B cell (primary cell): ENCODE measurements at regions not wholly inside any gene's neighbourhood (a gene's known extent, or its start where the extent isn't known, plus 50 kb on each side); places are given as distances from the start of the nearest gene placed in this dataset.

Source experiments
- ATAC-seq: fragments of 200-7000 bp; cut with Tn5 transposase; one replicate; pipeline ENCODE4 v1.10.0; 2021; ENCODE audit warnings: low read depth, mild to moderate bottlenecking, moderate number of reproducible peaks, moderate library complexity
- CTCF ChIA-PET: fragments of 350-600 bp; sonication (Branson Sonifier 250); formaldehyde crosslinking; loops from one replicate; lab custom pipeline; 2021; ENCODE audit warnings: antibody characterized with exemption, inconsistent platforms; lab: Charles Lee
- POLR2A ChIA-PET: fragments of 350-600 bp; sonication (Branson Sonifier 250); formaldehyde crosslinking; loops from one replicate; lab custom pipeline; 2021; ENCODE audit warnings: antibody characterized with exemption; lab: Charles Lee
- DNase-seq: peaks from one replicate; pipeline ENCODE4 v3.0.0; 2013
- H2AFZ ChIP-seq: 2 replicates; pipeline ENCODE4 v1.6.1; 2012; ENCODE audit warnings: mild to moderate bottlenecking, low read depth, low read length; ENCODE audit not compliant: insufficient read depth, poor library complexity, severe bottlenecking
- H3K27ac ChIP-seq, 2 donors: 1 replicate in 1 of 2; 2 replicates in 1 of 2; pipeline ENCODE4 v1.5.1; 2012 to 2013; ENCODE audit warnings: low read length in 2 of 2, mild to moderate bottlenecking in 2 of 2, moderate library complexity in 1 of 2
- H3K27me3 ChIP-seq, 4 experiments: fragments of 200-600 bp in 1 of 4; sonication (generic) in 1 of 4; replicated peaks in 1 of 4; 1 replicate in 2 of 4; 2 replicates in 2 of 4; pipeline versions ENCODE4 v1.6.1 to v1.7.0; 2013 to 2016; ENCODE audit warnings: low read length in 3 of 4, mild to moderate bottlenecking in 2 of 4, mixed read lengths in 1 of 4, moderate library complexity in 1 of 4; ENCODE audit not compliant: insufficient read depth in 4 of 4, control insufficient read depth in 3 of 4; ENCODE audit errors: control extremely low read depth in 1 of 4
- H3K36me3 ChIP-seq, 2 experiments: replicated peaks in 1 of 2; 1 replicate in 1 of 2; 2 replicates in 1 of 2; pipeline versions ENCODE4 v1.6.1 to v1.7.1; 2013; ENCODE audit warnings: low read length in 1 of 2; ENCODE audit not compliant: insufficient read depth in 2 of 2, control insufficient read depth in 1 of 2; ENCODE audit errors: control extremely low read depth in 1 of 2, extremely low read depth in 1 of 2
- H3K4me1 ChIP-seq, 2 donors: fragments of 200-600 bp in 1 of 2; sonication (generic) in 1 of 2; 1 replicate in 1 of 2; 2 replicates in 1 of 2; pipeline versions ENCODE4 v1.5.1 to v1.6.1; 2013 to 2017; ENCODE audit warnings: low read length in 2 of 2; ENCODE audit not compliant: control insufficient read depth in 2 of 2, insufficient read depth in 2 of 2
- H3K4me2 ChIP-seq: replicated peaks from 2 replicates; pipeline ENCODE3; 2012; ENCODE audit warnings: mild to moderate bottlenecking, low read depth, low read length; ENCODE audit not compliant: poor library complexity, severe bottlenecking
- H3K4me3 ChIP-seq, 5 experiments: fragments of 200-600 bp in 1 of 5; sonication (generic) in 1 of 5; 1 replicate in 3 of 5; 2 replicates in 2 of 5; pipeline versions ENCODE4 v1.5.1 to v1.7.0; 2011 to 2016; ENCODE audit warnings: low read length in 4 of 5, mild to moderate bottlenecking in 4 of 5, low read depth in 2 of 5, control low read depth in 1 of 5, moderate library complexity in 1 of 5; ENCODE audit not compliant: insufficient read depth in 1 of 5; ENCODE audit errors: control extremely low read depth in 1 of 5, extremely low read depth in 1 of 5
- H3K79me2 ChIP-seq: fragments of 200-600 bp; sonication (generic); one replicate; pipeline ENCODE4 v1.6.0; 2016; ENCODE audit warnings: low read length; ENCODE audit not compliant: control insufficient read depth, insufficient read depth
- H3K9ac ChIP-seq: fragments of 200-600 bp; sonication (generic); 2 replicates; pipeline ENCODE4 v1.6.1; 2017; ENCODE audit warnings: mild to moderate bottlenecking, low read length, moderate library complexity
- H3K9me3 ChIP-seq, 3 donors: one replicate each; pipeline versions ENCODE4 v1.6.1 to v1.7.1; 2013; ENCODE audit warnings: low read length in 2 of 3; ENCODE audit not compliant: control insufficient read depth in 2 of 3, insufficient read depth in 1 of 3; ENCODE audit errors: control extremely low read depth in 1 of 3
- H4K20me1 ChIP-seq: 2 replicates; pipeline ENCODE4 v1.6.0; 2012; ENCODE audit warnings: mild to moderate bottlenecking, low read length; ENCODE audit not compliant: insufficient read depth, control insufficient read depth, poor library complexity, severe bottlenecking
- H3K27ac Mint-ChIP-seq: one replicate; pipeline ENCODE4 v1.8.0; 2021; ENCODE audit warnings: mixed read lengths
- H3K27me3 Mint-ChIP-seq: one replicate; pipeline ENCODE4 v1.8.0; 2021; ENCODE audit warnings: mixed read lengths
- H3K4me1 Mint-ChIP-seq: one replicate; pipeline ENCODE4 v1.8.0; 2021; ENCODE audit warnings: mixed read lengths
- H3K4me3 Mint-ChIP-seq: one replicate; pipeline ENCODE4 v1.8.0; 2021; ENCODE audit warnings: mixed read lengths
- H3K9me3 Mint-ChIP-seq: one replicate; pipeline ENCODE4 v1.8.0; 2022; ENCODE audit warnings: mixed read lengths; ENCODE audit not compliant: insufficient read depth
- CTCF ChIP-seq: fragments of 200-600 bp; IDR thresholded peaks from one replicate; pipeline ENCODE4 v1.8.0; 2022; ENCODE audit warnings: antibody characterized with exemption, mild to moderate bottlenecking
- EZH2 ChIP-seq: IDR thresholded peaks from 2 replicates; pipeline ENCODE4 v1.6.1; 2012; ENCODE audit warnings: borderline replicate concordance, low read depth, mild to moderate bottlenecking, moderate library complexity, low read length; ENCODE audit not compliant: insufficient read depth, poor library complexity, severe bottlenecking
- WGBS: methylation state at CpG from one replicate; pipeline ENCODE4 v1.1.5; 2013; ENCODE audit warnings: missing lambda C conversion rate; ENCODE audit not compliant: insufficient coverage; 5-methylcytosine and 5-hydroxymethylcytosine counted together
- intact Hi-C: fragments of 100-400 bp; cut with micrococcal nuclease; formaldehyde crosslinking; loops from one replicate; pipeline ENCODE4 v1.10.0; 2022

GRCh38 chr5:25754895-25755294, 1110.1 kb upstream of the CDH10 start:
- intact Hi-C loops = no loop called here
- Histone ChIP-seq H4K20me1 (no peaks in the 10 kb centered on the region), H3K36me3 (no peaks in the 10 kb centered on the region), H3K4me1 (no peaks in the 10 kb centered on the region), H3K79me2 (no peaks in the 10 kb centered on the region), H3K4me2 (no peak overlapping the region), H3K27ac (no peak overlapping the region), H2AFZ (no peak overlapping the region), H3K27me3 (no peaks in the 10 kb centered on the region), H3K4me3 (no peak overlapping the region), H3K9me3 (peaks cover 0 to 9% (median 0%) of the 10 kb centered on the region in 3 donors), H3K9ac (no peak overlapping the region)
- no peaks in the 10 kb centered on the region for H3K27me3 Mint-ChIP-seq
- TF ChIP-seq EZH2 = no peak
- TF ChIP-seq CTCF = no peak
- H3K9me3 Mint-ChIP-seq = peaks cover 8% of the 10 kb centered on the region
- ChIA-PET CTCF (no interaction called here), POLR2A (no interaction called here)
- H3K27ac Mint-ChIP-seq = no peak overlapping the region
- H3K4me3 Mint-ChIP-seq = no peak overlapping the region
- DNase-seq (no peak), ATAC-seq (no peak)
- H3K4me1 Mint-ChIP-seq = no peaks in the 10 kb centered on the region
- WGBS = 57% methylated on average over 2 of the region's 3 CpGs

- Histone ChIP-seq H3K9me3 (peaks cover 0 to 3% (median 0%) of the 10 kb centered on the region in 3 donors), H3K9ac (no peak overlapping the region), H3K4me3 (no peak overlapping the region), H3K4me1 (no peaks in the 10 kb centered on the region), H3K4me2 (no peak overlapping the region), H4K20me1 (no peaks in the 10 kb centered on the region), H3K36me3 (no peaks in the 10 kb centered on the region), H3K27ac (no peak overlapping the region), H3K79me2 (no peaks in the 10 kb centered on the region), H2AFZ (no peak overlapping the region), H3K27me3 (no peaks in the 10 kb centered on the region)
- H3K4me3 Mint-ChIP-seq = no peak overlapping the region
- no peaks in the 10 kb centered on the region for H3K4me1 Mint-ChIP-seq
- no peak overlapping the region for H3K27ac Mint-ChIP-seq
- ChIA-PET CTCF (no interaction called here), POLR2A (no interaction called here)
- no peak for TF ChIP-seq EZH2
- TF ChIP-seq CTCF = no peak
- intact Hi-C loops = no loop called here
- DNase-seq (no peak), ATAC-seq (no peak)
- 100% methylated on average over 1 of the region's 4 CpGs for WGBS
- H3K9me3 Mint-ChIP-seq = peaks cover 7% of the 10 kb centered on the region
- no peaks in the 10 kb centered on the region for H3K27me3 Mint-ChIP-seq
Measured at GRCh38 chr5:25744908-25745307, 1100.1 kb upstream of the CDH10 start.
